ENCODE measurements at regions not wholly inside any gene's neighbourhood (a gene's known extent, or its start where the extent isn't known, plus 50 kb on each side); places are given as distances from the start of the nearest gene placed in this dataset.

DNA sequence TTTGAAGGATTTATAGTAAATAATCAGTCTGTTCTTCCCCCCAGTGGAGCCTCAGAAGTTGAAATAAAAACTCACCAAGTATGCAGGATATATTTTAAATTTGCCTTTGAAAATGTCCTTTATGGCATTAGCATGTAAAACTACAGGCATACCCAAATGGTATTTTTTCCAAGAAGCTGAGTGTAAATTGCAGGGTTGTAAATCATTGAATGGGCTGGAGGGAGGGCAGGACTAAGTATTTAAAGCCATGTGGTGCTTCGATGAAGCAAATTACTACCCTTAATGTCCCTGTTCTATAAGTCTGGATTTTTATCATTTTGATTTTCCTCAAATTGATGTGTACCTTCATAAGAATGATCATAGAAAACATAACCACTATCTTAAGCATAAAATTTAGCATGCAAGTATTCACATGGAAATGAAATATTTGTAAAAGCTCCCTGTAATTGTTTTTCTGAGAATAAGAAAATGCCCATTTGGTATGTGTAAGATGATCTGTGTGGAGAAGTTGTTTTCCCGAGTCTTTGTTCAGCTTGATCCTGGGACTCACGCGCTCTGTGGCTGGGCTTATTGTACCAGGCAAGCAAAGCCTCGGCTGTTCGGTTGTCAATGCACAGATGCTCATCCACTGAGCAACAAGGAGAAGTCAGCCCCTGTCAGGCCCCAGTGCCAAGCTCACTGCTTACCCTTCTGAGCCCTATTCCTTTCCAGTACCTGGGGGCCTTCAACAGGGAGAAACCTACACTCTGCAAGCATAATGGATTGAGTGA is 66.7 kb downstream of the CD164 start:
- no peak for DNase-seq

GRCh38 chr6:109314313-109314712 is 68.0 kb downstream of the CD164 start:
- DNase-seq: no peak

GRCh38 chr6:109313139-109313538 is 69.1 kb downstream of the CD164 start:
- no peak for DNase-seq

DNA sequence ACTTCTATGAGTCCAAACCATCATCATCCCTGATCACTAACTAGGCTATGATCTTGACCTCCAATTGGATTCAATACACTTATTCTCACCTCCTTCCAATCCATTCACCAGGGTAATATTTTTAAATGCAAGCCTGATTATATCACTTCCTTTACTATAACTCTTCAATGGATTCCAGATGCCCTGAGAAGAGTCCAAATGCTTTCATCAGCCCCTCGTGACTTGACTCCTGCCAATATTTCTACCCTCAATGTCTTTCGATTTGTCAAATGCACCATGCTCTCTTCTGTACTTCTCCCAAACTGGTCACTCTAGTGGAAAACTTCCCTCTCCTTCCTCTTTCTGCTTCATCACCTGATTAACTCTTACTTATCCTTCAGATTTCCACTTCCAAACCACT is 70.8 kb downstream of the CD164 start:
- DNase-seq: no peak

- DNase-seq: no peak
Observed at GRCh38 chr6:109309917-109310316, 72.3 kb downstream of the CD164 start.

DNA sequence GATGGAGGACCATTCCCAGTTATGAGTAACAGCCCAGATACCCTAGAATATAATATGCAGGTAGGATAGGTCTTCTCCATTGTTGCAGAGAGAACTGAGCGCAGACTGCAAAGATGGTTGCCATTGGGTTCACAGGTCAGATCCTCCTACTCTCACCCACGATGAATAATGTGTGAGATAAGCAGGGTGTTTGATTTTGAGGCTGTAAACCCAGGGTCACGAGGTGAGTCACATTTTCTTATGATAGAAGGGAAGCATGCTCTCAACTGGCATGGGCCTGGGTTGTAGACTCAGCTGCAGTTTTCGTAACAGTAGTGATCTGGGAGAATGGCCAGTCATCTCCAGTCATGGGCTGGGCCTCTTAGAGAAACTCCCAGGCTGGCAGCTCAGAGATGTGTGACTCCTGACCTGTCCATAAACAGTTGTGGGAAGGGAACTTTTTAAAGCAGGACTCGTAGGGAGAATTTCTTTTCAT is 74.2 kb downstream of the CD164 start:
- peak; percentile 11 for DNase-seq

- no peak for DNase-seq
Observed at GRCh38 chr6:109306733-109307132, 75.5 kb downstream of the CD164 start.

DNA sequence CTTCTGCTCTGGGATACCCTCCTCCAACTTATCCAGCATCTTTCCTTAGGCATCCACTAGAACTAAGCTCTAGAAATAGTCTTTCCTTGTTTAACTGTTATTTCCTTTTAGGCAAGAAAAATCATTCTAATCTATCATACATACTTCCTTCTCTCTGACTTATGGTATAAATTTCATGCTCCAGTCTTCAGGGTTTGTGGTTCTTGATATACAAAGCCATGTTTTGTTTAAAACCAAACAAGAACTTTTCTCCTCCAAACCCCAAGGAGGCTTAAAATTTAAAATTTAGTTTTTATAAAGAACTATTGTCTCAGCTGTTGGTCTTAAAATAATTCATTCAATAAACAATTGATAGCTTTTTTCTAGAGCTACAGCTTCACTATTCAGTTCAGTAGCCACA is 77.2 kb downstream of the CD164 start:
- DNase-seq: no peak

- DNase-seq: no peak
Observed at GRCh38 chr6:109304284-109305015, 77.8 kb downstream of the CD164 start.

DNA sequence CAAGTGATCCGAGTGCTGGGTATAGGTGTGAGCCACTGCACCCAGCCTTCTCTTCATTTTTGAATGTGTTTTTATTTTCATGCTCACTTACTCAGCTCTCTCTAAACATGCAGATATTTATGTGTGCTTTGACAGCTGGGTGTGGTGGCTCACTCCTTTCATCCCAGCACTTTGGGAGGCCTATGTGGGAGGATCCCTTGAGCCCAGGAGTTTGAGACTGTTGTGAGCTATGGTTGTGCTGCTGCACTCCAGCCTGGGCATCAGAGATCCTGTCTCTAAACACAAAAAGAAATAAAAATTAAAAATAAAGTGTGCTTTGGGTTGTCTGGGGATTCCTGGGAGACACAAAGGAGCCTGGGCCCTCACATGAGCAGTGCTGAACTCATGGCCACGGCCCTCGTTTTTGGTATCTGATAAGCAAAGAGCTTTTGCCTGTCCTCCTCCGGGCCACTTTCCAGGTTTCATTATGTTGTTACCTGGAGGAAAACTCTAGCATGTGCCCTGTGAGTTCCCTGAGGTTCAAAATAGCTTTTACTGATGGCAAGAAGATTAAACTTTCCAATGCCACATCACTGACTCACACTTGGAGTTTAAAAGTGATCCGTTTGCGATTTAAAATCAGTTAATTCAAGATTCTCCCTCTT is 78.5 kb downstream of the CD164 start:
- no peak for DNase-seq

GRCh38 chr6:109303164-109303563 is 79.1 kb downstream of the CD164 start:
- DNase-seq: no peak

GRCh38 chr6:109302176-109302575 is 80.1 kb downstream of the CD164 start:
- DNase-seq: no peak

DNA sequence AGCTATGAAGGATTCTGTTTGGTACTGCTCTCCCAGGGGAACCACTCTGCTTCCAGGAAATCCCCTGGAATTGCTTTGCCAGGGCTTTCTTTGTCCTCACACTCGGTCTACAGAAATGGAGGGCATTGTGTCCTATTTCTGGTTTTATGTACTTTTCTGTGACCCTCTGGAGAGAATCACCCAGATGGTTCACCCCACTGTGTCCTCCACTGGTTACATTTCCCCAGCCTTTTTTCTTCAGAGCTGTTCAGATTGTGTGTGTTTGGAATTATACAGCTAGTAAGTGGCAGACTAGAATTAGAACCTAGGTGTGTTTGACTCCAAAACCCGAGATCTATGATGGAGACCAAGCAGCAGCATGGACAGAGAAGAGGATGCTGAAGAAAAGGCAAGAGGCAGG is 80.8 kb downstream of the CD164 start:
- DNase-seq: no peak

DNA sequence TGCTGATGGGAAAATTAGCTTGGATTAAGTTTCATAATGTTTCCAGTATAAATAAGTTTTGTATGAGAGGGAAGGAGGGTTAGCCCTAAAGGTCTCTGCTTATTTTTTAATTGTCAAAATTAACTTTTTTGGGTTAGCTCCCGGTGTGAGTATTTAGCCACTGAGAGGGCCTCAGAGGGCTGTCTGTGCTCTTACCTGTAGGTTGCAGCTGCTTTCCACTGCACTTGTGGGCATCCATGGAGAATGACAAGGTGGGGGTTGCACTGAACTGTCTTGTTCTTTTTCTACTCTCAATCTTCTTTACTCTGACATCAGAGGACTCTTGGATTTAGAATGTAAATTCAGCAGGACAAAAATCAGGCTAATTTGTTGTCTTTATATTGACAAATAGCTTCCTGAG is 81.4 kb downstream of the CD164 start:
- no peak for DNase-seq

GRCh38 chr6:109299776-109300564 is 82.3 kb downstream of the CD164 start:
- no peak for DNase-seq

GRCh38 chr6:109299265-109299607 is 83.0 kb downstream of the CD164 start:
- no peak for DNase-seq

DNA sequence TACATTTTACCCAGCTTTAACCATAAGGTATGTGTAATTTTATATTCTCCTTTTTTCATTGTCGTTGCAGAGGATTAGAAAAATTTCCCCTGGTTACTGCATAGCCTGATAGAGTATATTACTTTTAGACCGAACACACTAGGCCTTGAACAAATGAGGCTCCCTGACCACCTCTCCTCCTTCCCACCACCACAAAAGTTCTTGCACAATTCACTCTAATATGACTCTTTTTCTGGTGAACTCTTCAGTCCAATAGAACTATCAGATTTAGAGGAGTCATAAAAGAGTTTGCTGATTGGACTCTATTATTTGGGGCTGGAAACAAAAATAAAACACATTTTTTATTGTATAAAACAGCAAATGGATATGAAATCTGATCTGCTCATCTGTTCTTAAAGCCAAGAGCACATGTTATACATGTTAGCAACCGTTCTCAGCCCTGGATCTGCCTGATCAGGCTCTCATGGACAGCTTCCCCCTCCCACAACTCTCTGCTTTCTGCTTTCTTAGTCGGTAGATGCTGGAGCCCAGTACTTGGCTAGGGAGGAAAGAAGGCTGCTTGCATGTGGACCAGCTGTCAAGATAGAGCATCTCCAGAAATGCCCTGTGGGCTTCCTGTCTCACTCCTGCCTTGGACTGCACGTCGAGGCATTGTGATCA is 83.5 kb downstream of the CD164 start:
- no peak for DNase-seq

DNA sequence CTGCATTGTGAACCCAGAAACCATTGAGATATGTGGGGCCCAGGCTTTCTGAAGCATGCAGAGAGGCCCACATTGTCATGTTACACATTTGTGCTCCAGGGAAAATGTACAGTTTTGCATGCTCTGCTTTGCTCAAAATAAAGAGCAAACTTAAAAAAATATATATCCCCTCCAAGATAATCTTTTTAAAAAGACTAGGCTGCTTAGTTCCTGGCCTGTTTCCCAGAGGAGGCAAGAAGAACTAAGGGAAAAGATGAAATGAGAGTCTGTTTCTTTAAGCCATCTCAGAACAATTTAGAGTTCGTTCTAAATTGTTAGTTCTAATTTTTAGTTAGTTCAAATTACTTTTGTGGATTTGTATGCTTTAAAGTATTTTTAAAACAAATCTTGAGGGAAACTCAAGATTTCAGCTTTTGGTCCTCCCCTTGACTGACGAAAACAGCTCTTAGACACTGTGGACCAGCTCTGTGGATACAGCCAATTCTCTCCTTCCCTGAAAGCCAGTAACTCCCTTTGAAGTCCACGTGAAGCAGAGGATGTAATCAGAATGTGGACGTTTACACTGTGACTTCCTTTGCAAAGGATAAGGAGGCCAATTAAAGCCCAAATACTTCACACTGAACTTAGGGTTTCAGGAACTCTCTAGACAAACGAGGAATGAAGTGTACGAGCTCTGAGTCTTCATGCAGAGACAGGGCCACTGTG is 84.7 kb downstream of the CD164 start:
- DNase-seq: no peak

DNA sequence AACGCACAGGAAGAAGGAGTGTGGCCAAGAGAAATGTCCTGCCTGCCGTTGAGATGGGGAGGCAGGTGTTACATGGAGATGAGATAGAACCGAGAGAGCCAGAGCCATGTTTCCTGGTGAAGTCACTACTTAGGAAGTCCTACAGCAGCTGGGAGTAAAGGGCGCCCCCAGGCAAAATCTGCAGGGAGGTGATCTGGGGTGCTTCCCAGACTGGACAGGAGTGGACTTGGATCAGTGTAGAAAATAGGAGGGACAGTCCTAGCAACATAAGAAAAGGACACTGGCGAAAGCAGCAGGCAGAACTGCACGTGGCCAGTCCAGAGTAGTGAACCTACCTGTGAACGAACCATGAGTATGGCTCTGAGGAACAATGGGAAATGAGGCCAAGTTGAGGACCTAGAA is 85.3 kb downstream of the CD164 start:
- no peak for DNase-seq

GRCh38 chr6:109296452-109296851 is 85.8 kb downstream of the CD164 start:
- no peak for DNase-seq

DNA sequence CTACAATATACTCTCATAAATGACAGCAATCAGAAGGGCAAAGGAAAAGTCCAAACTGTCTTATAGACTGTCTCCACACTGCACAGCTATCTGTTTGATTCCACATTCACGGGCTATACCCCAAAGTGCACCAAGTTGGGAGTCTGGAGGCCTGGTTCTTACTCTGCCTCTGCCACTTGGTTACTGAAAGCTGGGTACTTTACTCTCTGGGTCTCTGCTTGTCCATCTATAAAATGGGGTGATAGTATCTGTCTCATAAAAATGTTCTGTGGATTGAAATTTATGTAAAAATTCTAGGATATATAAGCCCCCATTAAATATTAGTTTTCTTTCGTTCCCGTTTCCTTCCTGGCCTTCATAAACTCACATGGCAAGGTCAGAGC is 86.5 kb downstream of the CD164 start:
- DNase-seq: no peak

Data from CD4-positive, alpha-beta T cell treated with Interferon gamma for 1 hour (primary cell).